Heart left ventricle (tissue), 13 donors: ENCODE measurements at regions not wholly inside any gene's neighbourhood (a gene's known extent, or its start where the extent isn't known, plus 50 kb on each side); places are given as distances from the start of the nearest gene placed in this dataset.

ENCODE experiments used
- POLR2A ChIP-seq, 2 donors: fragments of 450-650 bp; IDR thresholded peaks; one replicate each; pipeline ENCODE4 v1.6.1; 2017; ENCODE audit warnings: antibody characterized with exemption in 2 of 2, mild to moderate bottlenecking in 2 of 2, moderate library complexity in 2 of 2
- TF ChIP-seq, protein P1 (sequence below), 12 donors: fragments of 200-600 bp; sonication (generic) in 4 of 12; IDR thresholded peaks; one replicate each; pipeline versions ENCODE4 v1.5.0 to v1.8.0; 2018 to 2022; ENCODE audit warnings: antibody characterized with exemption in 12 of 12, mild to moderate bottlenecking in 5 of 12
- donor health status: ischemic (EF 13 %, LVEDD 7.1; RV severe dilation, severe dysfunction).
- donor health status: DM: no; HTN: yes; CAD: no.
- donor health status: DM: no; HTN: no; CAD: no.
- donor health status: ischemic (EF 25% LVEDD 6.9; RV normal size, moderate dysfunction).
- donor health status: ischemic (EF 25% LVEDD 5.7; RV mildly dilated, moderate dysfunction).
- donor health status: ischemic (EF 35%, LVEDD 5.7; RV mildly dilated, moderate dysfunction).
- donor health status: nonischemic (EF 11% LVEDD 7.7; RV severe dilation, severe dysfunction).
- donor health status: DM: yes; HTN: yes; CAD: no.
- donor health status: PGD.
- donor health status: ischemic (EF 29% LVEDD 5.4; RV normal size, mild dysfunction).
- donor health status: nonischemic (EF 23%, LVEDD 6.1; RV moderate dilation, normal function).

DNA sequence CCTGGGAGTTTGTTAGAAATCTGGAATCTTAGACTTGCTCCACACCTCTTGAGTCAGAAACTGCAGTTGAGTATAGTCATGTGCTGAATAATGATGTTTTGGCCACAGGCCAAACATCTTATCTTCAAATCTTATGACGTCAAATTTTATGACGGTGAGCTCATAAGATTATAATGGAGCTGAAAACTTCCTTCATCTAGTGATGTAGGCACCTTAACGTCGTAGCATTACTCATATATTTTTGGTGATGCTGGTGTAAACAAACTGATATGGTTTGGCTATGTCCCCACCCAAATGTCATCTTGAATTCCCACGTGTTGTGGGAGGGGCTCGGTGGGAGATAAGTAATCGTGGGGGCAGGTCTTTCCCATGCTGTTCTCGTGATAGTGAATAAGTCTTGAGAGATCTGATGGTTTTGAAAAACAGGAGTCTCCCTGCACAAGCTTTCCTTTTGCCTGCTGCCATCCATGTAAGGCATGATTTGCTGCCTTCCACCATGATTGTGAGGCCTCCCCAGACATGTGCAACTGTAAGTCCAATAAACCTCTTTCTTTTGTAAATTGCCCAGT is 268.0 kb upstream of the PROK2 start:
- TF ChIP-seq, protein P1, sequence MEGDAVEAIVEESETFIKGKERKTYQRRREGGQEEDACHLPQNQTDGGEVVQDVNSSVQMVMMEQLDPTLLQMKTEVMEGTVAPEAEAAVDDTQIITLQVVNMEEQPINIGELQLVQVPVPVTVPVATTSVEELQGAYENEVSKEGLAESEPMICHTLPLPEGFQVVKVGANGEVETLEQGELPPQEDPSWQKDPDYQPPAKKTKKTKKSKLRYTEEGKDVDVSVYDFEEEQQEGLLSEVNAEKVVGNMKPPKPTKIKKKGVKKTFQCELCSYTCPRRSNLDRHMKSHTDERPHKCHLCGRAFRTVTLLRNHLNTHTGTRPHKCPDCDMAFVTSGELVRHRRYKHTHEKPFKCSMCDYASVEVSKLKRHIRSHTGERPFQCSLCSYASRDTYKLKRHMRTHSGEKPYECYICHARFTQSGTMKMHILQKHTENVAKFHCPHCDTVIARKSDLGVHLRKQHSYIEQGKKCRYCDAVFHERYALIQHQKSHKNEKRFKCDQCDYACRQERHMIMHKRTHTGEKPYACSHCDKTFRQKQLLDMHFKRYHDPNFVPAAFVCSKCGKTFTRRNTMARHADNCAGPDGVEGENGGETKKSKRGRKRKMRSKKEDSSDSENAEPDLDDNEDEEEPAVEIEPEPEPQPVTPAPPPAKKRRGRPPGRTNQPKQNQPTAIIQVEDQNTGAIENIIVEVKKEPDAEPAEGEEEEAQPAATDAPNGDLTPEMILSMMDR (IDR thresholded peaks at IDR 0.05): no peak
- no peak for TF ChIP-seq POLR2A (IDR thresholded peaks at IDR 0.05)
